GM23338 (cell line): ENCODE measurements at regions not wholly inside any gene's neighbourhood (a gene's known extent, or its start where the extent isn't known, plus 50 kb on each side); places are given as distances from the start of the nearest gene placed in this dataset.

ENCODE experiments used
- ATAC-seq: fragments of 200-7000 bp; cut with Tn5 transposase; 3 replicates; pipeline ENCODE4 v1.9.1; 2020
- DNase-seq: peaks from one replicate; pipeline ENCODE4 v3.0.0-alpha.2; 2015; ENCODE audit warnings: low spot score
- H2AFZ ChIP-seq: fragments of 200-600 bp; sonication (generic); 2 replicates; pipeline ENCODE4 v1.8.0; 2016; ENCODE audit warnings: antibody characterized with exemption, mild to moderate bottlenecking, moderate library complexity
- H3F3A ChIP-seq: fragments of 200-600 bp; sonication (generic); replicated peaks from 2 replicates; pipeline ENCODE4 v1.8.0; 2017; ENCODE audit warnings: antibody characterized with exemption, mixed run types, low read depth
- H3K27ac ChIP-seq: fragments of 200-600 bp; sonication (generic); 2 replicates; pipeline ENCODE4 v1.6.1; 2016; ENCODE audit warnings: low read depth
- H3K27me3 ChIP-seq: fragments of 200-600 bp; sonication (generic); 2 replicates; pipeline ENCODE4 v1.8.0; 2016; ENCODE audit warnings: mild to moderate bottlenecking, mixed run types, moderate library complexity; ENCODE audit not compliant: insufficient read depth
- H3K36me3 ChIP-seq: fragments of 200-600 bp; sonication (generic); 2 replicates; pipeline ENCODE4 v1.8.0; 2016; ENCODE audit warnings: mild to moderate bottlenecking; ENCODE audit not compliant: insufficient read depth
- H3K4me1 ChIP-seq: fragments of 200-600 bp; sonication (generic); 2 replicates; pipeline ENCODE4 v1.8.0; 2016; ENCODE audit warnings: mild to moderate bottlenecking, moderate library complexity; ENCODE audit not compliant: insufficient read depth
- H3K4me2 ChIP-seq: fragments of 200-600 bp; sonication (generic); 2 replicates; pipeline ENCODE4 v1.7.1; 2017; ENCODE audit warnings: mixed run types
- H3K4me3 ChIP-seq: fragments of 200-600 bp; sonication (generic); 2 replicates; pipeline ENCODE4 v1.6.1; 2016; ENCODE audit warnings: mixed run types
- H3K79me2 ChIP-seq: fragments of 200-600 bp; sonication (generic); replicated peaks from 2 replicates; pipeline ENCODE4 v1.8.0; 2017; ENCODE audit warnings: mild to moderate bottlenecking; ENCODE audit not compliant: insufficient read depth
- H3K9me2 ChIP-seq: fragments of 200-600 bp; sonication (generic); 2 replicates; pipeline ENCODE4 v1.8.0; 2017; ENCODE audit not compliant: insufficient read depth
- H4K20me1 ChIP-seq: fragments of 200-600 bp; sonication (generic); replicated peaks from 2 replicates; pipeline ENCODE4 v1.8.0; 2017; ENCODE audit warnings: mild to moderate bottlenecking; ENCODE audit not compliant: insufficient read depth
- H3K27ac Mint-ChIP-seq: 2 replicates; pipeline ENCODE4 v1.8.0; 2020; ENCODE audit warnings: inconsistent platforms, mild to moderate bottlenecking, moderate library complexity, mixed read lengths
- H3K27me3 Mint-ChIP-seq: 3 replicates; pipeline ENCODE4 v1.8.0; 2022; ENCODE audit warnings: low read depth, mild to moderate bottlenecking, moderate library complexity, mixed read lengths, inconsistent platforms; ENCODE audit not compliant: insufficient read depth, poor library complexity
- H3K36me3 Mint-ChIP-seq: 3 replicates; pipeline ENCODE4 v1.8.0; 2021; ENCODE audit warnings: low read depth, mild to moderate bottlenecking, inconsistent platforms, moderate library complexity, mixed read lengths
- H3K4me1 Mint-ChIP-seq: 3 replicates; pipeline ENCODE4 v1.8.0; 2020; ENCODE audit warnings: mild to moderate bottlenecking, inconsistent platforms, mixed read lengths
- H3K4me3 Mint-ChIP-seq: 3 replicates; pipeline ENCODE4 v1.8.0; 2021; ENCODE audit warnings: moderate library complexity, mild to moderate bottlenecking, inconsistent platforms, mixed read lengths
- H3K9me3 Mint-ChIP-seq: 3 replicates; pipeline ENCODE4 v1.8.0; 2020; ENCODE audit warnings: moderate library complexity, mild to moderate bottlenecking, inconsistent platforms, mixed read lengths
- EZH2 ChIP-seq: fragments of 200-600 bp; sonication (generic); IDR thresholded peaks from one replicate; pipeline ENCODE4 v1.8.0; 2017; ENCODE audit warnings: antibody characterized with exemption, mild to moderate bottlenecking, low read depth; ENCODE audit not compliant: unreplicated experiment
- EZH2phosphoT487 ChIP-seq: fragments of 200-600 bp; sonication (generic); IDR thresholded peaks from one replicate; pipeline ENCODE4 v1.8.1; 2018; ENCODE audit warnings: antibody characterized with exemption; ENCODE audit not compliant: unreplicated experiment
- NANOG ChIP-seq: IDR thresholded peaks from 2 replicates; pipeline ENCODE4 v1.6.1; 2016; ENCODE audit warnings: antibody characterized with exemption, borderline replicate concordance
- POLR2AphosphoS5 ChIP-seq: IDR thresholded peaks from 2 replicates; pipeline ENCODE4 v1.6.1; 2016; ENCODE audit warnings: antibody characterized with exemption, low read depth
- ZNF114 ChIP-seq: fragments of 250-450 bp; sonication (Bioruptor Pico); IDR thresholded peaks from 2 replicates; pipeline ENCODE4 v1.5.0; 2020; ENCODE audit warnings: mild to moderate bottlenecking, moderate library complexity
- ZNF331 ChIP-seq: fragments of 250-450 bp; sonication (Bioruptor Pico); IDR thresholded peaks from 2 replicates; pipeline ENCODE4 v1.5.0; 2020; ENCODE audit warnings: low read depth, mild to moderate bottlenecking, moderate library complexity
- ZNF462 ChIP-seq: fragments of 250-450 bp; sonication (Bioruptor Pico); IDR thresholded peaks from 2 replicates; pipeline ENCODE4 v1.5.0; 2020; ENCODE audit warnings: mild to moderate bottlenecking, moderate library complexity
- TF ChIP-seq, protein P1 (sequence below), 2 experiments: fragments of 200-600 bp in 1 of 2; sonication (generic) in 1 of 2; conservative IDR thresholded peaks; 2 replicates each; pipeline versions ENCODE4 v1.5.1 to v1.6.1; 2016 to 2017; ENCODE audit warnings: antibody characterized with exemption in 2 of 2, low read depth in 2 of 2, mild to moderate bottlenecking in 2 of 2, moderate library complexity in 1 of 2
- TF ChIP-seq, protein P2 (sequence below): IDR thresholded peaks from 2 replicates; pipeline ENCODE4 v1.6.1; 2016; ENCODE audit warnings: antibody characterized with exemption
- TF ChIP-seq, protein P3 (sequence below): IDR thresholded peaks from one replicate; pipeline ENCODE4 v1.6.1; 2018; ENCODE audit warnings: antibody characterized with exemption; ENCODE audit not compliant: unreplicated experiment

- no peaks in the 10 kb centered on the region for H3K27me3 Mint-ChIP-seq
- H3K4me1 Mint-ChIP-seq = no peaks in the 10 kb centered on the region
- Histone ChIP-seq H3K4me1 (no peaks in the 10 kb centered on the region), H2AFZ (no peak overlapping the region), H3K79me2 (no peaks in the 10 kb centered on the region), H3K27me3 (no peaks in the 10 kb centered on the region), H3K9me2 (no peaks in the 10 kb centered on the region), H3F3A (no peaks in the 10 kb centered on the region), H3K4me2 (no peak overlapping the region), H3K27ac (no peak overlapping the region), H3K36me3 (no peaks in the 10 kb centered on the region), H4K20me1 (no peaks in the 10 kb centered on the region), H3K4me3 (no peak overlapping the region)
- H3K36me3 Mint-ChIP-seq = peaks cover 4% of the 10 kb centered on the region; the same call in 1 of the 3 replicates
- peaks cover 3% of the 10 kb centered on the region; the same call in 2 of the 3 replicates for H3K9me3 Mint-ChIP-seq
- TF ChIP-seq ZNF462 (CRISPR knock-in tag) (no peak), EZH2phosphoT487 (no peak), NANOG (no peak), EZH2 (no peak), ZNF331 (CRISPR knock-in tag) (no peak), POLR2AphosphoS5 (no peak), ZNF114 (CRISPR knock-in tag) (no peak)
- TF ChIP-seq, protein P1, sequence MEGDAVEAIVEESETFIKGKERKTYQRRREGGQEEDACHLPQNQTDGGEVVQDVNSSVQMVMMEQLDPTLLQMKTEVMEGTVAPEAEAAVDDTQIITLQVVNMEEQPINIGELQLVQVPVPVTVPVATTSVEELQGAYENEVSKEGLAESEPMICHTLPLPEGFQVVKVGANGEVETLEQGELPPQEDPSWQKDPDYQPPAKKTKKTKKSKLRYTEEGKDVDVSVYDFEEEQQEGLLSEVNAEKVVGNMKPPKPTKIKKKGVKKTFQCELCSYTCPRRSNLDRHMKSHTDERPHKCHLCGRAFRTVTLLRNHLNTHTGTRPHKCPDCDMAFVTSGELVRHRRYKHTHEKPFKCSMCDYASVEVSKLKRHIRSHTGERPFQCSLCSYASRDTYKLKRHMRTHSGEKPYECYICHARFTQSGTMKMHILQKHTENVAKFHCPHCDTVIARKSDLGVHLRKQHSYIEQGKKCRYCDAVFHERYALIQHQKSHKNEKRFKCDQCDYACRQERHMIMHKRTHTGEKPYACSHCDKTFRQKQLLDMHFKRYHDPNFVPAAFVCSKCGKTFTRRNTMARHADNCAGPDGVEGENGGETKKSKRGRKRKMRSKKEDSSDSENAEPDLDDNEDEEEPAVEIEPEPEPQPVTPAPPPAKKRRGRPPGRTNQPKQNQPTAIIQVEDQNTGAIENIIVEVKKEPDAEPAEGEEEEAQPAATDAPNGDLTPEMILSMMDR (conservative IDR thresholded peaks at IDR 0.05; ENCODE audit: low read depth in 2 of 2) = no peak
- TF ChIP-seq, protein P2, sequence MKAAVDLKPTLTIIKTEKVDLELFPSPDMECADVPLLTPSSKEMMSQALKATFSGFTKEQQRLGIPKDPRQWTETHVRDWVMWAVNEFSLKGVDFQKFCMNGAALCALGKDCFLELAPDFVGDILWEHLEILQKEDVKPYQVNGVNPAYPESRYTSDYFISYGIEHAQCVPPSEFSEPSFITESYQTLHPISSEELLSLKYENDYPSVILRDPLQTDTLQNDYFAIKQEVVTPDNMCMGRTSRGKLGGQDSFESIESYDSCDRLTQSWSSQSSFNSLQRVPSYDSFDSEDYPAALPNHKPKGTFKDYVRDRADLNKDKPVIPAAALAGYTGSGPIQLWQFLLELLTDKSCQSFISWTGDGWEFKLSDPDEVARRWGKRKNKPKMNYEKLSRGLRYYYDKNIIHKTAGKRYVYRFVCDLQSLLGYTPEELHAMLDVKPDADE = no peak
- TF ChIP-seq, protein P3, sequence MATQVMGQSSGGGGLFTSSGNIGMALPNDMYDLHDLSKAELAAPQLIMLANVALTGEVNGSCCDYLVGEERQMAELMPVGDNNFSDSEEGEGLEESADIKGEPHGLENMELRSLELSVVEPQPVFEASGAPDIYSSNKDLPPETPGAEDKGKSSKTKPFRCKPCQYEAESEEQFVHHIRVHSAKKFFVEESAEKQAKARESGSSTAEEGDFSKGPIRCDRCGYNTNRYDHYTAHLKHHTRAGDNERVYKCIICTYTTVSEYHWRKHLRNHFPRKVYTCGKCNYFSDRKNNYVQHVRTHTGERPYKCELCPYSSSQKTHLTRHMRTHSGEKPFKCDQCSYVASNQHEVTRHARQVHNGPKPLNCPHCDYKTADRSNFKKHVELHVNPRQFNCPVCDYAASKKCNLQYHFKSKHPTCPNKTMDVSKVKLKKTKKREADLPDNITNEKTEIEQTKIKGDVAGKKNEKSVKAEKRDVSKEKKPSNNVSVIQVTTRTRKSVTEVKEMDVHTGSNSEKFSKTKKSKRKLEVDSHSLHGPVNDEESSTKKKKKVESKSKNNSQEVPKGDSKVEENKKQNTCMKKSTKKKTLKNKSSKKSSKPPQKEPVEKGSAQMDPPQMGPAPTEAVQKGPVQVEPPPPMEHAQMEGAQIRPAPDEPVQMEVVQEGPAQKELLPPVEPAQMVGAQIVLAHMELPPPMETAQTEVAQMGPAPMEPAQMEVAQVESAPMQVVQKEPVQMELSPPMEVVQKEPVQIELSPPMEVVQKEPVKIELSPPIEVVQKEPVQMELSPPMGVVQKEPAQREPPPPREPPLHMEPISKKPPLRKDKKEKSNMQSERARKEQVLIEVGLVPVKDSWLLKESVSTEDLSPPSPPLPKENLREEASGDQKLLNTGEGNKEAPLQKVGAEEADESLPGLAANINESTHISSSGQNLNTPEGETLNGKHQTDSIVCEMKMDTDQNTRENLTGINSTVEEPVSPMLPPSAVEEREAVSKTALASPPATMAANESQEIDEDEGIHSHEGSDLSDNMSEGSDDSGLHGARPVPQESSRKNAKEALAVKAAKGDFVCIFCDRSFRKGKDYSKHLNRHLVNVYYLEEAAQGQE = no peak
- H3K27ac Mint-ChIP-seq = no peak overlapping the region
- DNase-seq (no peak), ATAC-seq (no peak)
- no peak overlapping the region for H3K4me3 Mint-ChIP-seq
These were observed 928.3 kb downstream of the GLUD2 start for GRCh38 chrX:121975671-121976070.
